Esophagus squamous epithelium (tissue), 5 donors: ENCODE measurements at regions not wholly inside any gene's neighbourhood (a gene's known extent, or its start where the extent isn't known, plus 50 kb on each side); places are given as distances from the start of the nearest gene placed in this dataset.

Experiments
- DNase-seq: peaks from one replicate; lab custom pipeline; 2025; lab: John Stamatoyannopoulos, UW
- H3K27ac ChIP-seq, 4 donors: fragments of 200-600 bp; sonication (generic); one replicate each; pipeline ENCODE4 v1.5.1; 2016 to 2019; ENCODE audit warnings: mild to moderate bottlenecking in 1 of 4
- H3K27me3 ChIP-seq, 4 donors: fragments of 200-600 bp; sonication (generic); 1 replicate in 3 of 4; 2 replicates in 1 of 4; pipeline versions ENCODE4 v1.5.1 to v1.6.0; 2017 to 2021; ENCODE audit warnings: antibody characterized with exemption in 1 of 4
- H3K36me3 ChIP-seq, 3 donors: fragments of 200-600 bp; sonication (generic); one replicate each; pipeline ENCODE4 v1.5.1; 2016 to 2019
- H3K4me1 ChIP-seq, 3 donors: fragments of 200-600 bp; sonication (generic); one replicate each; pipeline ENCODE4 v1.5.1; 2017 to 2019
- H3K4me3 ChIP-seq, 4 donors: fragments of 200-600 bp; sonication (generic); 1 replicate in 3 of 4; 2 replicates in 1 of 4; pipeline ENCODE4 v1.5.1; 2016 to 2019; ENCODE audit warnings: mild to moderate bottlenecking in 2 of 4, moderate library complexity in 1 of 4
- H3K9me3 ChIP-seq, 3 donors: fragments of 200-600 bp; sonication (generic); one replicate each; pipeline ENCODE4 v1.5.1; 2016 to 2019
- CTCF ChIP-seq, 6 experiments: fragments of 450-650 bp in 4 of 6; fragments of 200-600 bp in 2 of 6; sonication (generic) in 2 of 6; IDR thresholded peaks; one replicate each; pipeline ENCODE4 v1.5.1; 2016 to 2019; ENCODE audit warnings: antibody characterized with exemption in 6 of 6, mild to moderate bottlenecking in 4 of 6, moderate library complexity in 4 of 6
- POLR2A ChIP-seq, 4 donors: fragments of 450-650 bp; IDR thresholded peaks; one replicate each; pipeline ENCODE4 v1.6.1; 2017; ENCODE audit warnings: antibody characterized with exemption in 4 of 4, mild to moderate bottlenecking in 4 of 4, moderate library complexity in 3 of 4
- WGBS, 2 donors: methylation state at CpG; one replicate each; pipeline ENCODE4 v1.1.5; 2018; 5-methylcytosine and 5-hydroxymethylcytosine counted together
- intact Hi-C: fragments of 100-400 bp; cut with DNase I; formaldehyde crosslinking; loops from one replicate; pipeline ENCODE4 v1.15.0; 2022
- donor health status: DM: yes; HTN: yes; CAD: no.

GRCh38 chr3:164208048-164208447 is 870.2 kb downstream of the SI start:
- H3K27me3 ChIP-seq: no peaks in the 10 kb centered on the region
- H3K4me3 ChIP-seq: no peak overlapping the region
- no peaks in the 10 kb centered on the region for H3K4me1 ChIP-seq
- no peak overlapping the region for H3K27ac ChIP-seq
- intact Hi-C loops: no loop called here
- 61 to 69% methylated on average over 2 of the region's 2 CpGs for WGBS, 2 donors
- TF ChIP-seq CTCF (IDR thresholded peaks at IDR 0.05): no peak
- no peak for TF ChIP-seq POLR2A (IDR thresholded peaks at IDR 0.05)
- no peaks in the 10 kb centered on the region for H3K36me3 ChIP-seq
- DNase-seq: no peak
- H3K9me3 ChIP-seq: no peaks in the 10 kb centered on the region

GRCh38 chr3:164200053-164200823 is 878.1 kb downstream of the SI start:
- 18 to 31% methylated on average over 1 of the region's 1 CpG for WGBS, 2 donors
- no peaks in the 10 kb centered on the region for H3K9me3 ChIP-seq
- DNase-seq: no peak
- no peaks in the 10 kb centered on the region for H3K4me1 ChIP-seq
- H3K27me3 ChIP-seq: no peaks in the 10 kb centered on the region
- no peaks in the 10 kb centered on the region for H3K36me3 ChIP-seq
- H3K4me3 ChIP-seq: no peak overlapping the region
- H3K27ac ChIP-seq: no peak overlapping the region
- no peak for TF ChIP-seq CTCF (IDR thresholded peaks at IDR 0.05)
- no peak for TF ChIP-seq POLR2A (IDR thresholded peaks at IDR 0.05)
- intact Hi-C loops: no loop called here

DNA sequence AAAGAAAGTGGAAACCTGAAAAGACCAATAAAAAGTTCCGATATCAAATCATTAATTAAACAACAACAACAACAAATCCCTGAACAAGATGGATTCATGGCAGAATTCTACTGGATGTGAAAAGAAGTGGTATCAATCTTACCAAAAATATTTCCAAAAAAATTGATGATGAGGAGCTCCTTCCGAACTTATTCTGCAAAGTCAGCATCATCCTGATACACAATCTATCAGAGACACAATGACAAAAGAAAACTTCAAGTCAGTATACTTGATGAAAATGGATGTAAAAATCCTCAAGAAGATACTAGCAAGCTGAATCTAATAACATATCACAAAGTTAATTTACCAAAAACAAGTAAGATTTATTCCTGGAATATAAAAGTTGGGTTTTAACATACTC is 881.8 kb downstream of the SI start:
- TF ChIP-seq POLR2A (IDR thresholded peaks at IDR 0.05) (no peak), CTCF (IDR thresholded peaks at IDR 0.05) (no peak)
- no peak overlapping the region for H3K4me3 ChIP-seq
- no peaks in the 10 kb centered on the region for H3K36me3 ChIP-seq
- H3K27me3 ChIP-seq: no peaks in the 10 kb centered on the region
- peaks cover 0 to 13% (median 0%) of the 10 kb centered on the region in 3 donors for H3K9me3 ChIP-seq
- H3K27ac ChIP-seq: no peak overlapping the region
- intact Hi-C loops: no loop called here
- DNase-seq: no peak
- H3K4me1 ChIP-seq: no peaks in the 10 kb centered on the region
- WGBS, 2 donors: 82 to 91% methylated on average over 2 of the region's 2 CpGs

DNA sequence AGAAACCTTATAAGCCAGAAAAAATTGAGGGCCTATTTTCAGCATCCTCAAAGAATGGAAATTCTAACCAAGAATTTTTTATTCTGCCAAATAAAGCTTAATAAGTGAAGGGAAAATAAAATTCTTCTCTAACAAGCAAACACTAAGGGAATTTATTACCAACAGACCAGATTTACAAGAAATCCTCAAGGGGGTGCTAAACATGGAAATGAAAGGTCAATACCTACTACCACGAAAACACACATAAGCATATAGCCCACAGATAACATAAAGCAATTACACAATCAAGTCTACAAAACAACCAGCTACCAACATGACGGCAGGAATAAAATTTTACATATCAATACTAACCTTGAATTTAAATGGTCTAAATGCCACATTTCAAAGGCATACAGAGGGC is 883.5 kb downstream of the SI start:
- TF ChIP-seq CTCF (IDR thresholded peaks at IDR 0.05) (no peak), POLR2A (IDR thresholded peaks at IDR 0.05) (no peak)
- intact Hi-C loops: no loop called here
- WGBS, 2 donors: 67 to 75% methylated on average over 2 of the region's 2 CpGs
- Histone ChIP-seq H3K4me1 (no peaks in the 10 kb centered on the region), H3K4me3 (no peak overlapping the region), H3K9me3 (peaks cover 0 to 13% (median 0%) of the 10 kb centered on the region in 3 donors), H3K27me3 (no peaks in the 10 kb centered on the region), H3K27ac (no peak overlapping the region), H3K36me3 (no peaks in the 10 kb centered on the region)
- no peak for DNase-seq

DNA sequence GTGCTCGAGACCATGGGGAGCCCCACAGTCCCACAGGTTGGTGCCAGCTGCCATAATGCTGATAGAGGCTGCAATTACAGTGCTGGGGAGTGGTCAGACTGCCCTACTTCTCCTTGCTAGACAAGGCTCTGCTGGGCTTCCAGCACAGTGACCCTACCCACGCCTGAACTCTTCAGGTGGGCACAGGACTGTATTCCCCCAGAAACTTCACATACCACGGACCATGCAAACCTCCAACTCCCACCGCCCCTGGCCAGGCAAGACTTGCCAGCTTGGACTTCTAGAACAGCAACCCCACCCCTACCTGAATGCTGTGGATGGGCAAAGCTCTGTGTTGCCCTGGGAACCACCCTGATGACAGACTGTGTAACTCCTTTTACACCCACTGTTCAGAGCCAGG is 885.3 kb downstream of the SI start:
- no peak for DNase-seq
- intact Hi-C loops: no loop called here
- Histone ChIP-seq H3K27ac (no peak overlapping the region), H3K4me3 (no peak overlapping the region), H3K27me3 (no peaks in the 10 kb centered on the region), H3K36me3 (no peaks in the 10 kb centered on the region), H3K4me1 (no peaks in the 10 kb centered on the region), H3K9me3 (peaks cover 0 to 13% (median 0%) of the 10 kb centered on the region in 3 donors)
- TF ChIP-seq POLR2A (IDR thresholded peaks at IDR 0.05) (no peak), CTCF (IDR thresholded peaks at IDR 0.05) (no peak)
- 11 to 64% methylated on average over 1 to 4 of the region's 4 CpGs for WGBS, 2 donors
